Muscle of leg (tissue), 3 donors: ENCODE measurements at regions not wholly inside any gene's neighbourhood (a gene's known extent, or its start where the extent isn't known, plus 50 kb on each side); places are given as distances from the start of the nearest gene placed in this dataset.

Experiments used
- DNase-seq: peaks from one replicate; pipeline ENCODE4 v3.0.0; 2013
- H3K27ac ChIP-seq: one replicate; pipeline ENCODE4 v1.5.1; 2013; ENCODE audit warnings: mild to moderate bottlenecking, low read length, control low read depth
- H3K27me3 ChIP-seq: one replicate; pipeline ENCODE4 v1.6.1; 2013; ENCODE audit warnings: low read length; ENCODE audit not compliant: control insufficient read depth, insufficient read depth
- H3K36me3 ChIP-seq: one replicate; pipeline ENCODE4 v1.6.1; 2013; ENCODE audit warnings: low read length; ENCODE audit not compliant: control insufficient read depth, insufficient read depth
- H3K4me1 ChIP-seq: one replicate; pipeline ENCODE4 v1.6.1; 2013; ENCODE audit warnings: low read length; ENCODE audit not compliant: control insufficient read depth, insufficient read depth
- H3K4me3 ChIP-seq: one replicate; pipeline ENCODE4 v1.5.1; 2013; ENCODE audit warnings: low read length, control low read depth
- H3K9me3 ChIP-seq: replicated peaks from 2 replicates; pipeline ENCODE4 v1.6.1; 2013; ENCODE audit warnings: low read depth, low read length; ENCODE audit not compliant: control insufficient read depth
- WGBS: methylation state at CpG from one replicate; pipeline ENCODE4 v1.1.5; 2013; ENCODE audit warnings: missing lambda C conversion rate; ENCODE audit not compliant: insufficient coverage; 5-methylcytosine and 5-hydroxymethylcytosine counted together

GRCh38 chr11:19552656-19553260 lies 159.9 kb upstream of the NAV2 start:
- WGBS, result 29% methylated on average over 5 of the region's 8 CpGs
- H3K27ac ChIP-seq, result no peak overlapping the region
- H3K36me3 ChIP-seq, result no peaks in the 10 kb centered on the region
- H3K9me3 ChIP-seq, result no peaks in the 10 kb centered on the region
- peak; percentile 22 for DNase-seq
- H3K27me3 ChIP-seq, result peaks cover 23% of the 10 kb centered on the region
- peaks cover 11% of the 10 kb centered on the region for H3K4me1 ChIP-seq
- no peak overlapping the region for H3K4me3 ChIP-seq

GRCh38 chr11:19552161-19552560 lies 160.5 kb upstream of the NAV2 start:
- Histone ChIP-seq H3K36me3 (no peaks in the 10 kb centered on the region), H3K27ac (no peak overlapping the region), H3K9me3 (no peaks in the 10 kb centered on the region), H3K4me1 (peaks cover 11% of the 10 kb centered on the region), H3K27me3 (peaks cover 23% of the 10 kb centered on the region), H3K4me3 (no peak overlapping the region)
- 61% methylated on average over 7 of the region's 8 CpGs for WGBS
- no peak for DNase-seq

GRCh38 chr11:19551457-19551856 lies 161.2 kb upstream of the NAV2 start:
- Histone ChIP-seq H3K27ac (no peak overlapping the region), H3K36me3 (no peaks in the 10 kb centered on the region), H3K4me3 (no peak overlapping the region), H3K4me1 (peaks cover 11% of the 10 kb centered on the region), H3K27me3 (peaks cover 23% of the 10 kb centered on the region), H3K9me3 (no peaks in the 10 kb centered on the region)
- no peak for DNase-seq
- WGBS, result 40% methylated on average over 2 of the region's 4 CpGs

GRCh38 chr11:19547044-19547443 lies 165.6 kb upstream of the NAV2 start:
- no peak overlapping the region for H3K4me3 ChIP-seq

DNA sequence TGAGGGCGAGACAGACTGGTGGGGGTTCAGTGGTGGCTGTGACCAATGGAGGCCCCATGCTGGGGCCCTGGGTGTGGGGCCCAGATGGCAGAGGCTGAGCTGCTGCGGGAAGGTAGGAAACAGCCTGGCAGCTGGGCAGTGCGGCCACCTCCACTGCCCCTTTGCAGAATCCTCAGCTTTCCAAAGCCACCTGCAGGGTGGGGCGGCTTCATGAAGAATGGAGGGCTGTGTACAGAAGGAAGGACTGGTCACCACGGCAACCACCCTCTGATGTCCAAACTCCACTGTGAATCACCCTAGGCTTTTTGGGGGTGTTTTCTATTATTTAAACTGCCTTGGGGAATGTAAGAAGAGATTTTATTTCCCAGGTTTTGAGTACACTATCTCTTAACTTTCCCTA lies 166.3 kb upstream of the NAV2 start:
- peaks cover 16% of the 10 kb centered on the region for H3K27me3 ChIP-seq
- H3K36me3 ChIP-seq, result no peaks in the 10 kb centered on the region
- no peak overlapping the region for H3K4me3 ChIP-seq
- no peak overlapping the region for H3K27ac ChIP-seq
- no CpG with 5 or more reads among the region's 5 CpGs for WGBS
- DNase-seq, result no peak
- no peaks in the 10 kb centered on the region for H3K9me3 ChIP-seq
- no peaks in the 10 kb centered on the region for H3K4me1 ChIP-seq

More at GRCh38 chr11:19547044-19547443, 165.6 kb upstream of the NAV2 start:
- H3K27me3 ChIP-seq, result peaks cover 19% of the 10 kb centered on the region
- H3K4me1 ChIP-seq, result no peaks in the 10 kb centered on the region
- no peaks in the 10 kb centered on the region for H3K36me3 ChIP-seq
- DNase-seq, result no peak
- H3K27ac ChIP-seq, result no peak overlapping the region
- WGBS, result 40% methylated on average over 2 of the region's 3 CpGs
- H3K9me3 ChIP-seq, result no peaks in the 10 kb centered on the region

DNA sequence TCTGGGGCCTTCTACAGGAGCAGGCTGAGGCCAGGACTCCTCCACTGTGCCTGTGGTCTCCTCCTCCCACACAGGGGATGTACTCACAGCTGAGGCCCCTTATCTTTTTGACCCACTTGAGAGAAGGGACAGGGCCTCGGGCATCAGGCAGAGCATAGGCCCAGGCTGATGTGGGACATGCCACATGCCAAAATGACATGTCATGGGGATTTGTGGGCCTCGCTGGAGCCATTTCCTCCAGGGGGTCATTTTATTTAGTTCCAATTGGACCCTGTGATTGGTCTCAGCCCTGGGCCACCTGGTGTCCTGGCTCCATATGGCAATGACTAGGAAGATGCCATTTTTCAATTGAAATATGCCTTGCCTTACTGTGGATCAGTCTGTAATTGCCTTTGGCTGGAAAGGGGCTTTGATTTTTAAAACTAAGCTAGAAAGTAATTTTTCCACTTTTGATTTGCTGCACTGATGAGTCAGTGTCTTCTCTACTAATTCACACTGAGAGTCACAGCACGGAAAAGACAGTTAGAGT lies 171.1 kb upstream of the NAV2 start:
- 65% methylated on average over 3 of the region's 3 CpGs for WGBS
- Histone ChIP-seq H3K27ac (no peak overlapping the region), H3K36me3 (no peaks in the 10 kb centered on the region), H3K27me3 (peaks cover 6% of the 10 kb centered on the region), H3K4me1 (no peaks in the 10 kb centered on the region), H3K9me3 (no peaks in the 10 kb centered on the region), H3K4me3 (no peak overlapping the region)
- no peak for DNase-seq

- no peaks in the 10 kb centered on the region for H3K9me3 ChIP-seq
- H3K27ac ChIP-seq, result no peak overlapping the region
- no peak for DNase-seq
- no peak overlapping the region for H3K4me3 ChIP-seq
- H3K36me3 ChIP-seq, result no peaks in the 10 kb centered on the region
- H3K4me1 ChIP-seq, result no peaks in the 10 kb centered on the region
- WGBS, result 77% methylated on average over 5 of the region's 6 CpGs
- peaks cover 3% of the 10 kb centered on the region for H3K27me3 ChIP-seq
These were observed 172.8 kb upstream of the NAV2 start for GRCh38 chr11:19539861-19540260.

GRCh38 chr11:19537803-19538453 lies 174.7 kb upstream of the NAV2 start:
- 79% methylated on average over 2 of the region's 3 CpGs for WGBS
- Histone ChIP-seq H3K4me1 (no peaks in the 10 kb centered on the region), H3K27me3 (no peaks in the 10 kb centered on the region), H3K36me3 (no peaks in the 10 kb centered on the region), H3K27ac (no peak overlapping the region), H3K9me3 (no peaks in the 10 kb centered on the region), H3K4me3 (no peak overlapping the region)
- no peak for DNase-seq

DNA sequence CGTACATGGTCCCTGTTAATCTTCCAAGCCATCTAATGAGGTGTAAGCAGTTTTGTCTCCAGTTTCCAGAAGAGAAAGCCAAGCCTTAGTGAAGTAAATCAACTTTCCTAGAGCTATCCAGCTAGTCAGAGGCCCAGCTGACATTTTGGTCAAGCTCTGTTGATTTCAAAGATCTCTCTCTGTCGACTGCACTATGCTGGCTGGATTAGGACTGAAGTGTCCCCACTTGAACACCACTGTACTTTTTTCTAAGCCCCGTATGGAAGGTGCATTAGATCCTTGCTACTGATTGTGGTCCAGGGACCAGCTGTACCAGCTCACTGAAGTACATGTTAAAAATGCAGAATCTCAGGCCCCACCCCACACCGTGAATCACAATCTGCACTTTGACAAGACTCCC lies 176.5 kb upstream of the NAV2 start:
- H3K27ac ChIP-seq, result no peak overlapping the region
- H3K36me3 ChIP-seq, result no peaks in the 10 kb centered on the region
- no peaks in the 10 kb centered on the region for H3K9me3 ChIP-seq
- H3K27me3 ChIP-seq, result no peaks in the 10 kb centered on the region
- H3K4me1 ChIP-seq, result no peaks in the 10 kb centered on the region
- H3K4me3 ChIP-seq, result no peak overlapping the region
- no CpG with 5 or more reads among the region's 4 CpGs for WGBS
- DNase-seq, result peak; percentile 72

GRCh38 chr11:19530505-19530904 lies 182.1 kb upstream of the NAV2 start:
- Histone ChIP-seq H3K27me3 (no peaks in the 10 kb centered on the region), H3K9me3 (no peaks in the 10 kb centered on the region), H3K27ac (no peak overlapping the region), H3K4me1 (no peaks in the 10 kb centered on the region), H3K36me3 (no peaks in the 10 kb centered on the region), H3K4me3 (no peak overlapping the region)
- DNase-seq, result no peak
- WGBS, result 67% methylated on average over 1 of the region's 7 CpGs
